HepG2 (cell line): ENCODE measurements at regions not wholly inside any gene's neighbourhood (a gene's known extent, or its start where the extent isn't known, plus 50 kb on each side); places are given as distances from the start of the nearest gene placed in this dataset.
"Not testable (repeated sequence)": the region's sequence is repeated elsewhere in the genome, so short reads cannot be mapped to it uniquely, and the experiment has no call there.

Experiments used
- ATAC-seq: fragments of 200-7000 bp; cut with Tn5 transposase; 3 replicates; pipeline ENCODE4 v1.9.1; 2020; ENCODE audit warnings: mild to moderate bottlenecking, moderate library complexity
- BruUV-seq: library from RNA; stranded (reverse); fragments of 400-500 nt; replicated peaks from 2 replicates; lab custom pipeline; 2021; lab: Mats Ljungman, UMichigan
- CTCF ChIA-PET: fragments of 300-600 bp; formaldehyde crosslinking; extraction: SDS; loops from one replicate; lab custom pipeline; 2021; ENCODE audit warnings: low total read pairs, inconsistent platforms, low intra/inter-chr PET ratio; lab: Yijun Ruan, JAX
- POLR2A ChIA-PET: fragments of 350-600 bp; sonication (Branson Sonifier 250); formaldehyde crosslinking; loops from one replicate; lab custom pipeline; 2020; ENCODE audit warnings: antibody characterized with exemption, inconsistent platforms; lab: Yijun Ruan, JAX
- DNase-seq: peaks from one replicate; pipeline ENCODE4 v3.0.0-alpha.2; 2015; ENCODE audit warnings: low spot score
- FAIRE-seq: peaks from 3 replicates; lab custom pipeline; 2011; peaks lifted over from hg19 to GRCh38; lab: Jason Lieb, UNC
- H2AFZ ChIP-seq: one replicate; pipeline ENCODE4 v1.6.1; 2011; ENCODE audit warnings: low read length, inconsistent platforms
- H3K27ac ChIP-seq: fragments of 300-600 bp; 3 replicates; pipeline ENCODE4 v1.8.0; 2011; ENCODE audit warnings: mixed run types, mild to moderate bottlenecking, mixed read lengths, low read length, inconsistent platforms; ENCODE audit not compliant: insufficient read depth; ENCODE audit errors: extremely low read length
- H3K27me3 ChIP-seq, 2 experiments: fragments of 200-600 bp in 1 of 2; 2 replicates in 1 of 2; 3 replicates in 1 of 2; pipeline versions ENCODE4 v1.6.0 to v1.8.0; 2011; ENCODE audit warnings: low read length in 2 of 2, mild to moderate bottlenecking in 2 of 2, moderate library complexity in 2 of 2, inconsistent platforms in 1 of 2; ENCODE audit not compliant: insufficient read depth in 2 of 2, control insufficient read depth in 1 of 2
- H3K36me3 ChIP-seq, 2 experiments: fragments of 200-600 bp in 1 of 2; replicated peaks in 1 of 2; 2 replicates in 1 of 2; 3 replicates in 1 of 2; pipeline versions ENCODE4 v1.5.1 to v1.8.0; 2011; ENCODE audit warnings: low read length in 2 of 2, inconsistent platforms in 1 of 2; ENCODE audit not compliant: insufficient read depth in 2 of 2, control insufficient read depth in 1 of 2
- H3K4me1 ChIP-seq: 2 replicates; pipeline ENCODE4 v1.5.1; 2012; ENCODE audit warnings: low read length, inconsistent platforms; ENCODE audit not compliant: insufficient read depth
- H3K4me2 ChIP-seq: 2 replicates; pipeline ENCODE4 v1.6.0; 2011; ENCODE audit warnings: low read depth, low read length, inconsistent platforms
- H3K4me3 ChIP-seq, 3 experiments: fragments of 200-600 bp in 1 of 3; sonication (generic), shearing (Covaris generic) in 1 of 3; replicated peaks in 1 of 3; 2 replicates each; pipeline ENCODE4 v1.5.1; 2011 to 2016; ENCODE audit warnings: low read length in 3 of 3, inconsistent platforms in 2 of 3, low read depth in 2 of 3, mild to moderate bottlenecking in 2 of 3, control low read depth in 1 of 3, mixed read lengths in 1 of 3; ENCODE audit not compliant: insufficient read depth in 1 of 3
- H3K79me2 ChIP-seq: one replicate; pipeline ENCODE4 v1.6.1; 2011; ENCODE audit warnings: low read length, inconsistent platforms; ENCODE audit not compliant: insufficient read depth
- H3K9ac ChIP-seq: 2 replicates; pipeline ENCODE4 v1.6.0; 2011; ENCODE audit warnings: mild to moderate bottlenecking, low read depth, low read length, inconsistent platforms; ENCODE audit not compliant: insufficient read depth
- H3K9me3 ChIP-seq: 2 replicates; pipeline ENCODE4 v1.5.1; 2012; ENCODE audit warnings: mild to moderate bottlenecking, low read length
- H4K20me1 ChIP-seq: 2 replicates; pipeline ENCODE4 v1.6.0; 2011; ENCODE audit warnings: inconsistent platforms, mild to moderate bottlenecking, low read length, moderate library complexity; ENCODE audit not compliant: insufficient read depth
- ATRX ChIP-seq: sonication (generic); formaldehyde crosslinking; IDR thresholded peaks from 2 replicates; pipeline ENCODE4 v1.4.0; 2020; ENCODE audit warnings: missing genetic modification reagents, borderline replicate concordance
- CEBPB ChIP-seq: IDR thresholded peaks from 2 replicates; pipeline ENCODE4 v1.6.1; 2011; ENCODE audit warnings: low read depth, low read length, improper control_type of control experiment, borderline replicate concordance
- GTF3A ChIP-seq: sonication (generic); formaldehyde crosslinking; conservative IDR thresholded peaks from 2 replicates; pipeline ENCODE4 v1.4.0; 2020; ENCODE audit warnings: mild to moderate bottlenecking, missing genetic modification reagents
- KLF13 ChIP-seq: sonication (generic); formaldehyde crosslinking; IDR thresholded peaks from 2 replicates; pipeline ENCODE4 v1.4.0; 2020; ENCODE audit warnings: mild to moderate bottlenecking, missing genetic modification reagents
- MATR3 ChIP-seq: sonication (generic); formaldehyde crosslinking; IDR thresholded peaks from 2 replicates; pipeline ENCODE4 v1.4.0; 2020; ENCODE audit warnings: missing genetic modification reagents
- NR2F2 ChIP-seq: IDR thresholded peaks from 2 replicates; pipeline ENCODE4 v1.6.1; 2012; ENCODE audit warnings: low read depth, inconsistent platforms, borderline replicate concordance
- PITX1 ChIP-seq: sonication (generic); formaldehyde crosslinking; IDR thresholded peaks from 2 replicates; pipeline ENCODE4 v1.5.1; 2020; ENCODE audit warnings: mild to moderate bottlenecking, missing genetic modification reagents
- ZBTB44 ChIP-seq: sonication (generic); formaldehyde crosslinking; IDR thresholded peaks from 2 replicates; pipeline ENCODE4 v1.4.0; 2020; ENCODE audit warnings: missing genetic modification reagents
- ZNF263 ChIP-seq: sonication (generic); formaldehyde crosslinking; IDR thresholded peaks from 2 replicates; pipeline ENCODE4 v1.4.0; 2020; ENCODE audit warnings: missing genetic modification reagents
- ZNF530 ChIP-seq: sonication (generic); formaldehyde crosslinking; IDR thresholded peaks from 2 replicates; pipeline ENCODE4 v1.5.0; 2020; ENCODE audit warnings: low read depth, mild to moderate bottlenecking, missing genetic modification reagents
- ZSCAN22 ChIP-seq: sonication (generic); formaldehyde crosslinking; IDR thresholded peaks from 2 replicates; pipeline ENCODE4 v1.4.0; 2020; ENCODE audit warnings: mild to moderate bottlenecking, missing genetic modification reagents
- WGBS: methylation state at CpG from one replicate; pipeline ENCODE4 v1.1.6; 2017; ENCODE audit warnings: low lambda C conversion rate; 5-methylcytosine and 5-hydroxymethylcytosine counted together
- in situ Hi-C: cut with HindIII; loops from 2 replicates; pipeline ENCODE4 v1.10.0; 2017; ENCODE audit warnings: low pct_unique_long_range_greater_than_20kb; ENCODE audit not compliant: extremely low pct_ligation_motif_present
- intact Hi-C: fragments of 100-400 bp; cut with micrococcal nuclease; formaldehyde crosslinking; loops from one replicate; pipeline ENCODE4 v1.10.0; 2022; ENCODE audit not compliant: unreplicated experiment

DNA sequence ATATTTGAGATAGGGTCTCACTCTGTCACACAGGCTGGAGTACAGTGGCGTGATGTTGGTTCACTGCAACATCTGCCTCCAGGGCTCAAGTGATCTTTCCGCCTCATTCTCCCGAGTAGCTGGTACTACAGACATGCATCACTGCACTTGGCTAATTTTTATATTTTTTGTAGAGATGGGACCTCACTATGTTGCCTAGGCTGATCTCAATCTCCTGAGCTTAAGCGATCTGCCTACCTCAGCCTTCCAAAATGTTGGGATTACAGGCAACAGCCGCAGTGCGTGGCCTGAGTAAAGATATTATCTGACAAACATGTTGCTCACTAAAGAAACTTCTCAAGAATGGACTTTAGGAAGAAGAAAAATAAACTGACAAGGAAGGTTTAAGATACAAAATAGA is 125.4 kb upstream of the ABCC4 start (continued):
- no peak for TF ChIP-seq MATR3
- no peak for TF ChIP-seq ZNF530 (CRISPR knock-in tag)

GRCh38 chr13:95430525-95430924 is 122.0 kb upstream of the CLDN10 start:
- CTCF ChIA-PET, FAIRE-seq: not testable (repeated sequence)

GRCh38 chr13:95432141-95432540 is 120.4 kb upstream of the CLDN10 start:
- no peak overlapping the region for H2AFZ ChIP-seq
- ChIA-PET POLR2A (no interaction called here), CTCF (no interaction called here)
- no peak overlapping the region for H3K4me3 ChIP-seq
- H3K27me3 ChIP-seq = no peaks in the 10 kb centered on the region; a peak in 2 of 5 replicates
- intact Hi-C loops (no loop called here), in situ Hi-C loops (no loop called here)
- TF ChIP-seq ZBTB44 (CRISPR knock-in tag) (no peak), KLF13 (CRISPR knock-in tag) (no peak), NR2F2 (no peak), ATRX (no peak), PITX1 (CRISPR knock-in tag) (no peak), ZSCAN22 (CRISPR knock-in tag) (no peak), GTF3A (no peak), CEBPB (peak; percentile 8; the same call in 1 of the 2 replicates), ZNF263 (CRISPR knock-in tag) (no peak)
- no peak for FAIRE-seq
- H3K9ac ChIP-seq = no peak overlapping the region
- no peaks in the 10 kb centered on the region for H3K4me1 ChIP-seq
- 45% methylated on average over 4 of the region's 4 CpGs for WGBS
- H3K79me2 ChIP-seq = no peaks in the 10 kb centered on the region
- no peaks in the 10 kb centered on the region for H4K20me1 ChIP-seq
- ATAC-seq = no peak
- BruUV-seq = no TSS peak
- DNase-seq = no peak
- no peak overlapping the region for H3K4me2 ChIP-seq
- H3K36me3 ChIP-seq = no peaks in the 10 kb centered on the region
- no peak overlapping the region for H3K27ac ChIP-seq
- no peaks in the 10 kb centered on the region for H3K9me3 ChIP-seq

More at GRCh38 chr13:95430525-95430924, 122.0 kb upstream of the CLDN10 start:
- WGBS = 19% methylated on average over 4 of the region's 6 CpGs
- in situ Hi-C loops, H3K4me1 ChIP-seq, POLR2A ChIA-PET, BruUV-seq, H2AFZ ChIP-seq, H3K79me2 ChIP-seq, intact Hi-C loops, H3K36me3 ChIP-seq, H3K4me2 ChIP-seq, H3K9ac ChIP-seq, H4K20me1 ChIP-seq, H3K9me3 ChIP-seq, H3K27ac ChIP-seq, ATAC-seq, DNase-seq, H3K27me3 ChIP-seq, H3K4me3 ChIP-seq: not testable (repeated sequence)
